HG02852 (cell line): ENCODE measurements at regions not wholly inside any gene's neighbourhood (a gene's known extent, or its start where the extent isn't known, plus 50 kb on each side); places are given as distances from the start of the nearest gene placed in this dataset.

Experiments used
- ATAC-seq: cut with Tn5 transposase; IDR thresholded peaks from one replicate; pipeline ENCODE4 v1.9.1; 2021; ENCODE audit warnings: mild to moderate bottlenecking, moderate library complexity; ENCODE audit not compliant: unreplicated experiment

DNA sequence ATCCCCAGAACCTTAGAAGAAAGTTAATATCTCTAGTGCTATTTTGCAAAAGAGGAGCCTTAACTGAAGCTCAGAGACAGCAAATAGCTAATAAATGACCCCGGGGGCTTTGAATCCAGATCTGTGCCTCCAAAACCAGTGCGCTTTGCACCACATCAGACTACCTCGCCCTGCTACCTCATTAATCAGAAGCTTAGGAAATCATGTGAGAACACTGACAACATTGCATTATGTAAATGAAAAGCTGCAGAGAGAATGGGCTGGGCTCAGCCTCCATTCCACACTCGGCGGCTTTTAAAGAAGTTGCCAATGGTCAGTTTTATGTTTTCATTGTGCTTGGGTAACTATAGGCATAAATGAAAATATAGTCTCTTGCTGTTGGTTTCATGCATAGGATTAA, 54.0 kb upstream of the STMND1 start:
- no peak for ATAC-seq

DNA sequence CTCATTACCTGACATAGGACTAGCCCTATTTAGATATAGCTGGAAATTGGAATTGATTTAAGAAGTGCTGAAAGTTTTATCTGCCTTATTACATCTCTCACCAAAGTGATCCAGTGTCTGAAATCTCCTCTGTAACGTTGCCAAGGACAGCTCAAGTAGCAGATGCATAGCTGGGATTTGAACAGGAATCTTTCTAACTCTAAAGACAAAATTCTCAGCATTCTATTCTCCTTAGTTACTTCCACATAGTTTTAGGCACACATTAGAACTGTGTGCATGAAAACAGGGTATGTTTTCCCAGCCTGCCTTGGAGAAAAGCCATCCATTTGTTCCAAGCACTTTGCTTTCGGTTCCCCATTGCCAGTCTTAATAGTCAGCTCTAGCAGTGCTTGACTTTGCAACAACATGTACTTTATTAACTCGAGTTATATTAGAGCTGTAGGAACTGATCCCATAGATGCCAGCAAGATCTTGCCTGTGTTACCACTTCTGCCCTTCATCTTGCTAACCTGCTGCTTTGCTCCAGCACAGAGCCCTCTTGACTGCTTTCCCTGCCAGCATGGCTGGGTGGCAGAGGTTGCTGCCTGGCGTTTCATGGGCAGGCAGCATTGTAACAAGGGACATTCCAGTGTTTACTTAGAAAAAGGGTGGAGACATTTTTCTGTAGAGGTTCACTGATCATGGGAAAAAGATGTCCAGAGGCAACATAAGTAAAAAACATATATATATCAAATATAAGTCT, 56.1 kb upstream of the STMND1 start:
- ATAC-seq = no peak

DNA sequence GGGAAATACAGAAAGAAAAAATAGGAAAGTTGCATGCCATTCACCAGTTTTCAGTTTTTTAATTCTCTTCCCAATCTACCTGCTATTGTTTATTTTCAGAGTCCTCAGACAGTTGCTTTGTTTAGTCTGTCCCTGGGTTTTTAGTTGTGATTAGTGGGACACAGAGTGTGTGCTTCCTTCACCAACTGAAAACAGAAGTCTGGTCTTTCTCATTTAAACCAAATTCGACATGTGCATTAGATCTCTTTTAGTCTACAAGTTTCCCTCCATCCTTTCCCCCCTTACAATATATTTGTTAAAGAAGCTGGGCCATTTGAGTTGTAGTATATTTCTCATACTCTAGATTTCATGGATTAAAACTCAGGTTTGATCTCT, 58.7 kb upstream of the STMND1 start:
- no peak for ATAC-seq

DNA sequence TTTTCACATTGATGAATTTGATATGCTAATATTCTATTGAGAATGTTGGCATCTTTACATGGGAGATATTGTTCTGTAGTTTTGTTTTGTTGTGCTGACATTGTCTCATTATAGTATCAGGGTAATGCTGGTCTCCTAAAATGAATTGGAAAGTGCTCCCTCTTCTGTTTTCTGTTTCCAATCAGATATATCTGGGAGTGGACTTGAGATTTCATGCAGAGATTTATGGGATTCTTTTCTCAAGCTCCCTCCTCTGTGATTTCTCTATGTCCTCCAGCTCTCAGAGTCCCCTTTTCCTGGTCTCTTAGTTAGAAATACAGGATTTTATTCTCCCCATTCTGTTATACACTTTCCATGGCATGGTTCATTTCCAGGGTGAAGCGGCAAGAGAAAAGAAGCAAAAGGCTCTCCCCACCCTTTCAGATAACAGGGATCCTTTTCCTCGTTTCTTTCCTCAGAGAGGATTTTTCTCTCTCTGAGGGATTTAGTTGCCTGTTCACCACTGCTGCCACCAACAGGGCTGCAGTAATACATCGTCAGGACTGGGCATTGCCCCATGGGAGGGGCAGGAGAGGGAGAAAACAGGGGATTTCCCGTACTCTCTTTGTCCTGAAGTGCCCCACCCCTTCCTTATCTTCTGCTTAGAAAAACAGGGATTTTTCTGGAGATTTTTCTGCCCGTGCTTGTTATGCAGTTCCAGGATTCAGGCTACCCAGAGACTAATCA, 59.3 kb upstream of the STMND1 start:
- no peak for ATAC-seq

DNA sequence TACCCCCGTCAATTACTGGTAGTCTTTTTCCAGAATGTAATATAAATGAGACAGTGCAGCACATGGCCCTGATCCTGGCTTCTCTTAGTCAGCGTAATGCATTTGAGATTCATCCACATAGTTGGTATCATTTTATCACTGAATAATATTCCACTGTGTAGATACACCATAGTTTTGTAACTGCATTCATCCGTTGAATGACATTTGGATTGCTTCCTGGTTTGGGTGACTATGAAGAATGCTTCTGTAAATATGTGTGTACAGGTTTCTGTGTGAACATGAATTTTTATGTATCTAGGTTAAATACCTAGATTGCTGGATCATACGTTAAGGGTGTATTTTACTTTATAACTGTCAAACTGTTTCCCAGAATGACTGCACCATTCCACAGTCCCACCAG, 62.6 kb upstream of the STMND1 start:
- no peak for ATAC-seq

DNA sequence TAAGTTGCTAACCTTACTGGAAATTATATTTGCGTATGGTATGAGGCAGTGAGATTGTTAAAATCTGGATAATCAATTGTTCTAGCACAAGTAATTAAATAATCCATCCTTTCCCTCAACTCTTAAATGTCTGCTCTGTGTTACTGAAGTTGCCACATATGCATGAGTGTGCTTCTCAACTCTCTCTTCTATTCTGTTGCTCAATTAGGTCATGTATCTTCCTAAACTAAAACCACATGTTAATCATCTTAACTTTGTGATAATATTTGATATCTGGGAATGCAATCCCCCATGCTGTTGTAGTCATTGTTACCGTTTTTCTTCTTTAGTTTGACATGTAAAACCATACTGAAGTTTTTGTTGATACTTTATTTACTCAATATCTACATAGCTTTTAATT, 63.5 kb upstream of the STMND1 start:
- no peak for ATAC-seq

DNA sequence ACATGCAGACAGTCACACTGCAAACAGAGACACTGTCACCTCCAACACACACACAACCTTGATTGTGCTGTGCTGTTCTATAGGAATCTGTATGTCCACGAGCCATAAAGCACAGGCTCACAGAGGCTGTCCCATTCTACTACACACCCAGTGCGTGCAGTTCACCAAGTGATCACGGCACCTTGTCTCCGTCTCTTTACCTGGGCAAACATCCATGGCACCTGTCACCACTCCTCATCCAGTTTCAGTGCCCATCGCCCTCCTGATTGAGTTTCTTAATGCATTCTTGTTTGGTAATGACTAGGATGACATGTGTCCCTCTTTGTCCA, 65.8 kb upstream of the STMND1 start:
- ATAC-seq = no peak

DNA sequence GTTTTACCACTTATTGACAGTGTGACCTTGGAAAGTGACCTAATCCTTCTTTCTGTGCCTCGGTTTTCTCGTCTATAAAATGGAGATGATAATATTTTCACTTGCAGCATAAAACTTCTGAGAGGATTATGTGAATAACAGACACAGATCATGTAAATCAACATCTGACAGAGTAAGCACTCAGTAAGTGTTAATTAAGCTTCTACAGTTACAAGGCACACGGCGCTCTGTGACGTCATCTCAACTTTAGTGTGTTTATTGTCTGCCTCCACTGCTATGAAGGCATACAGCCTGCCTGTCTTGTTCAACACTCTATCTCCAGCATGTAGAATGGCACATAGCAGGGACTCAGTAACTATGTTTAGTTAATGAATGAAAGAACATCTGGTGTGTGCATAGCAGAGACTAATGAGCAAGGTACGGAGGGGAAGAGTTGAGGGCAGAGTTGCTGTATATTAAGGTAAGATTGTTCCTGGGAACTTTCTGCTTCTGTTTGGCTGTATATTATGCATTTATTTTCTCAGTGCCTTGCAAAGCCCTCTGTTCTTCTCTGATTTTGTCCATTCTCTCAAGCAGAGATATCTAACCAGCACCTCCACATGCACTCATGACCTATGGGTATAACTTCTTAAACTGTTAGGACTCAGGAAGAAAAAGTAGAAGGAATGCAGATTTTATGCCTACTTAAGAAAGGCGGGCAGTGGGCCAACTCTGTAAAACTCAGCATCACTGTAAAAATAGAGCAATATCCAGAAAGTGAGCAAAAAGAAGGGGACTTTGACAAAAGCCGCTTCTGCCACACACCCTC, 66.4 kb upstream of the STMND1 start:
- ATAC-seq = no peak

DNA sequence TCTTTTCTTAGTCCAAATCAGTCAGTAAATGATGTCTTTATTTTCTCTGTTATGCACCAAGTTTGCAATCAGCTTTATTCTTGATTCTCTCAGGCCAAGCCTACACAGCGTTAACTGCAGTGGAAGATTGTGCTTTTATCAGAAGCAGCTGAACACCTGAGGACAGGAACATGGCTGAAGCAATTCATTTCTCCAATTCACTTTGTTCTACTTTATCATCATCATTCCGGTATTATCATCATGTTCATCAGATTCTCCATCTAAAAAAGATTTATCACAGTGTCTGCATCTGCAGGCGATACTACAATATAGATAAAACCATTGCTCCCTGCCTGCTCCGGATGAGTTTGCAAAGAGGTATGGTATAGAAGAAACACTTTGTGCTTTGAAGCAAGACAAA, 68.1 kb upstream of the STMND1 start:
- ATAC-seq = no peak

DNA sequence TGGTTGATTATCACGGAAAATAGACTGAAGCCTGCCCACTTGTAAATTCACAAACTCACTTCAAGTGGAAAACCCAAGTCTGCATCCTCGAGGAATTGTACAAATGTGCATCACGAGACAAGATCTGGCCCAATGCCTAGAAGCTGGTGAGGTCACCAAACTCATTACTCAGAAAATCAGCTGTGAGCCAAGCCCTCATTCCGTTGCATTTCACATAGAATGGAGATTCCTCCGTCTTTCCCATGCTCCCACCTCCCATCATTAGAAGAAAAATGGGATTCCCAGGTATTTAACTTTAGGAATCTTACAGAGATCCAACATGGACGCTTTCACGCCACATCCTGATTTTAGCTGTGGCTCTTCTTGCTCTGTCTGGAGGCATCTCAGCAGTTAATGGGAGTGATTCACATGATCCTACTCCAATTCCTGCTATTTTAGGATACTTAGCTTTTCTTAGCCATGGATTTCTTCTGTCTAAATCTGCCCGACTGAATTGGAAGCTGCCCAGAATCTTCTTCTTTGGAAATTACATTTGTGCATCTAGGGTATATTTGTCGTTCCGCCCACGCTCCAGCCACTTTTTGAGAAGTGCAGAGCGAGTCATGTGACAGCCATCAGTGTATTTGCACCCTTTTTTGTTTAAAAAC, 68.7 kb upstream of the STMND1 start:
- no peak for ATAC-seq

DNA sequence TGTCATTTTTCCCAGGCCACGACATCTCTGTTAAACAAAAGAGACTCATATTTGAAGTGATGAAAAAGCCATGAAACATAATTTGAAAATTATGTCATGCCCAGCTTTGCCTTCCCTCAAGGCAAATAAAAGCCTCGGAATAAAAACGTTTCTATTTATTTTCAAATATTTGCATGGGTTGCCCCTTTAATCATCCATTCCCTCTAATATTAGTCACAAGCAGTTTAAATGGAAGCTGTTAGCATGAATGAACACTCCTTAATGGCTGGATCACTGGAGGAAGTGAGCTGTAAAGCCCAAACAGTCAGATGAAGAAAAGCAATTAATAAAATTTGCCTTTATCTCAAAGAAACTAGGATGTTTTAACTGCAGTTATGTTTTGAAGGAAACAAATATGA, 69.3 kb upstream of the STMND1 start:
- ATAC-seq = no peak

DNA sequence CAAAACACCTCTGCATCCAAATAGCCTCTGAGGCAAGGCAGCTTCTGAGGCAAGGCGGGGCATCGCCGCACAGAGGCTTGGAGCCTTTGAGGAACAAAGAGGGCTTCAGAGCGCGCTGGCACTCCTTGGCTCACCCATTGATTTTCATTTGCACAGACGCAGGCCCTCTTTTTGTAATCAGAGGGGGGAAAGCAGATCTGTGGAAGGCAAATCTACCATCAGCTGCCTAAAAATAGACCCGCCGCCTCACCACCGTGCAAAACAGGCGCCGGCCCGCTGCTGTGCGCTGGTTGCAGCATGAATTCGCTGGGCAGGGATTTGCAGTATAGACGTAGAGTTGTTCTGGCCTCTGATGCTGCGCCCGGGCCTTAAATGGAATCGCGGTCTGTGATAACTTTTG, 69.9 kb upstream of the STMND1 start:
- ATAC-seq = no peak

DNA sequence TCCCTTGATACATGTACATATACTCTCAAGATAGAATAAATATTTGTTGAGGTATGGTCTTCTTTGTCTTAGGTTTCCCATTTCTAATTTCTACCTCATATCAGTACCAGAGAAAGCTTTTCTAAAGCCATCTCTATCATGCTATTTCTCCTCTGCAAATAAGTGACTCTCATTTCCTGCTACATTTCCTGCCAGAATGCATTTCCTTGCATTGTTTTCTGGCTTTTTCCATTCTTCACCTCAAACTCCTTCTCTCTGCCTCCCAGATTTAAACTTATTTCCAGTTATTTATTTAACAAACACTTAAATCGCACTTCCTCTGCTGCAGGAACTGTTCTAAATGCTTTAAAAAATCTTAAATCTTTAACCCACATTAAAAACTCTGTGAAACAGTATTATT, 74.4 kb upstream of the STMND1 start:
- ATAC-seq = no peak

DNA sequence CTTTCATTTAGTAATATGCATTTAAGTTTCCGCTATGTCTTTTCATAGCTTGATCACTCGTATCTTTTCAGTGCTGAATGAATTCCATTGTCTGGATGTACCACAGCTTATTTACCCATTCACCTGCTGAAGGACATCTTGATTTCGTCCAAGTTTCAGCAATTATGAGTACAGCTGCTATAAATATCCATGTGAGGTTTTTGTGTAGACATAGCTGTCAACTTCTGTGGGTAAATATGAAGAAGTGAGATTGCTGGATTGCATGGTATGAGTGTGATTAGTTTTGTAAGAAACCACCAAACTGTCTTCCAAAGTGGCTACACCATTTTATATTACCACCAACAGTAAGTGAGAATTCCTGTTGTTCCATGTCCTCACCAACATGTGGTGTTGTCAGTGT, 79.2 kb upstream of the STMND1 start:
- peak; percentile 74 for ATAC-seq

DNA sequence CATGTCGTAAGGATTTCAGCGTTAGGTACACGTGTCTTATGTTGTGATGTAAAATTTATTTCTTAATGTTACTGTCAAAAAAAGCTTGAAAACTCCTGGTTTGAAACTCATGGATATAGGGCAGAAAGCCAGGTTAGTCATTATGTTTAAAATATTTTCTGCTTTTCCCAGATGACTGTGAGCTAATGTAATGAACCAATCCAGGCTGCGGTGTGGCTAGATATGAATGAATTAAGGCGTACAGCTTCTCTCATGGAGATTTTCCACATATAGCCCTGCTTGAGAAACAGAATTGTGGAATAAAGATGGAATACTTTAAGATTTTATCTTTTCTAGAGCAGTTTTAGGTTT, 80.3 kb upstream of the STMND1 start:
- ATAC-seq = no peak

DNA sequence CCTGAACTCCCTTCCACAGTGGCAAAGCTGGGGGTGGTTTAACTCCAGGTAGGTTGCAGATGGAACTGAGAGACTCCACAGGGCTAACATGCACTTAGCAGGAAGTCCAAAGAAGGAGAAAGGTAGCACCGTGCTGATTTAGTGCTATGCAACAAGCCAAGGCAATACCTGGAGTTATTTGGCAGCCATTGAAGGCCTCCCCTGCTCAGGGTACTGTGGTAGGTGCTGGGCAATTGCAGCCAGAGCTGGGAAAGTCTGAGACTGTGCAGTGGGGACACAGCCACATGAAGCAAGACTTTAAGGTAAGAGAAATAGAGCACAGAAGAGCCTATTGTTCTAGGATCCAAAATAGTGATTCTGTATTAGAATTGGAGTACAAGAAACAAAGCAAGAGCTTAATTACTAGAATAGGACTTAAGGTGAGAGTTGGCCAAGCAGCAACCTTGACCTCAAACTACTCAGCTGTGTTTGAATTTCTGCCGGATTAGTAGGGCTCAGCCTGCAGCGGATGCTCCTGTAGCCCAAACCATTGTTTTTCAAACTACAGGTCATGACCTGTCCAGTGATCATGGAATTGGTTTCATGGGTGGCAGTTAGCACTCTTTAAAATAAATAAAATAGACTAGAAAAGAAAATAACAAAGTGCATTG, 80.8 kb upstream of the STMND1 start:
- no peak for ATAC-seq

DNA sequence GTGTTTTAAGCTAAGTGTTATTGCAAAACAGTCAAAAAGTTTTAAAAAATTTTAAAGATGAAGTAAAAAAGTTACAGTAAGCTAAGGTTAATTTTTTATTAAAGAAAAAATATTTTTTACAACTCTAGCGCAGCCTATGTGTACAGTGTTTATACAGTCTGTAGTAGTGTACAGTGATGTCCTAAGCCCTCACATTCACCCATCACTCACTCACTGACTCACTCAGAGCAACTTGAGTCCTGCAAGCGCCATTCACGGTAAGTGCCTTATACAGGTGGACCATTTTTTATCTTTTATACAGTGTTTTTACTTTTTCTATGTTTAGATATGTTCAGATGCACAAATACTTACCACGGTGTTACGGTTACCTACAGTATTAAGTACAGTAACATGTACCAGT, 83.4 kb upstream of the STMND1 start:
- no peak for ATAC-seq

DNA sequence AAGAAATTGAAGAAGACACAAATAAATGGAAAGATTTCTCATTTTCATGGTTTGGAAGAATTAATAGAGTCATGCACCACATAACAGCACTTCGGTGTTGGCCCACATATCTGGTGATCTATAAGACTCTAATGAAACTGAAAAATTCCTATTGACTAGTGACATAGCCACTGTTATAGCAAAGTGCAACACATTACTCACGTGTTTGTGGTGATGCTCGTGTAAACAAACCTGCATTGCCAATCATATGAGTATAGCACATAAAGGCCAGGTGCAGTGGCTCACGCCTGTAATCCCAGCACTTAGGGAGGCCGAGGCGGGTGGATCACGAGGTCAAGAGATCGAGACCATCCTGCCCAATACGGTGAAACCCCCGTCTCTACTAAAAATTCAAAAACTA, 84.4 kb upstream of the STMND1 start:
- no peak for ATAC-seq

DNA sequence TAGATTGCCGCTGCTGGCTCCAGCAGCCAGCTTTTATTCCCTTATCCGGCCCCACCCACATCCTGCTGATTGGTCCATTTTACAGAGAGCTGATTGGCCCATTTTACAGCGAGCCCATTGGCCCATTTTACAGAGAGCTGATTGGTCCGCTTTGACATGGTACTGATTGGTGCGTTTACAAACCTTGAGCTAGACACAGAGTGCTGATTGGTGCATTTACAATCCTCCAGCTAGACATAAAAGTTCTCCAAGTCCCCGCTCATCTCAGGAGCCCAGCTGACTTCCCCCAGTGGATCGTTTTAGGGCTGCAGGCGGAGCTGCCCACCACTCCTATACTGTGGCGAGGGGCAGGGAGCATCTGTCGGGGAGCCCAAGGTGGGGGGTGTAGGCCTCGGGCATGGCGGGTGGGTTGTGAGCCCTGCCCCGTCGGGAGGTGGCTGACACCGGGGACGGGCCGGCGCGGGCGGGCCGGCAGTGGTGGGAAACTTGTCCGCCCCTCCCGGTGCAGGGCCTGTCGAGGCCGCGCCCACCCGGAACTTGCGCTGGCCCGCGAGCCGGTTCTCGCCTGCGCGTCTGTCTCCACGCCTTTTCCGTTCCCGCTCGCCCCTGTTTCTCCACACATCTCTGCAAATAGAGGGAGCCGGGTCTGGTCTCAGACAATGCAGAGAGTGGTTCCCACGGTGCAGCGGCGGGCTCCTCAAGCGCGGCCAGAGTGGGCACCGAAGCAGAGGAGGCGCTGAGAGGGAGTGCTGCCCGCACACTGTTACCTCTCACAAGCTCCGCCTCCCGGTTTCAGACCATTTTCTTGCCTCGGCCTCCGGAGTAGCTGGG, 86.1 kb upstream of the STMND1 start:
- peak; percentile 20 for ATAC-seq

DNA sequence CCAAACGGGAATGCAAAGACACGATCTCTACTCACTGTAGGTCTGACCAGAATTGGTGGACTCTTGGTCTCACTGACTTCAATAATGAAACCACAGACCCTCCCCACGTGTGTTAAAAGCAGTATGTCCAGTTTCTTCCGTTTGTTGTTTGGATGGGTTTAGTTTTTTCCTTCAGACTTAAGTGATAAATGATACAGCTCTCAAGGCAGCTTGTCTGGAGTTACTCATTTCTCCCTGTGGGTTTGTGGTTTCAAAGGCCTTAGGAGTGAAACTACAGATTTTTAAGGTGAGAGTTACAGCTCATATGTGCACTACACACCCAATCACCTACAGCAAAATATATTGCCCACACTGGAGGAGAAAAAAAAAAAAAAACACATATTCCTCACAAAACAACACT, 86.7 kb upstream of the STMND1 start:
- peak; percentile 96 for ATAC-seq
